ENCODE measurements at regions not wholly inside any gene's neighbourhood (a gene's known extent, or its start where the extent isn't known, plus 50 kb on each side); places are given as distances from the start of the nearest gene placed in this dataset.

DNA sequence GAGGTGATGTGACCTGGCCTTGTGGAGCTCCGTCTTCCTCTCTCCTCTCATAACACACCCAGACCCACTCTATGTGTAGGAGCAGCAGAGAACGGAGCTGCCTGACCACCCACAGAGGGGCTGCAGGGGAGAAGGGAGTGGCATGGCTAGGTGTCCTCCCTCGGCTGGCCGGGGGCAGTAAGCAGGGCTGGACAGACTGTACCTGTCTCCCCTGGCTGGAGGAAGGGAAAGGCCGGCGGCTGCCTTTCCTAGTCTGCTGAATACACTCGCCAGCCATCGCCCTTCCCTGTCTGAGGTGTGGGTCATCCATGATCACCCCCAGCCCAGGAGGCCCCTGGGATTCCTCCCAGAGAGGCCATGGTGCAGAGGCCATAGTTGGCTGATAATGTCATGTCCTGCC, 187.2 kb upstream of the AJAP1 start:
- H3K4me3 ChIP-seq (ENCODE audit: low read depth, low read length): no peak overlapping the region
- no peak for DNase-seq (ENCODE audit: low read depth)
- TF ChIP-seq CTCF (IDR thresholded peaks at IDR 0.05; ENCODE audit: insufficient read depth, low read depth, low read length, missing control alignments): no peak

- TF ChIP-seq CTCF (IDR thresholded peaks at IDR 0.05; ENCODE audit: insufficient read depth, low read depth, low read length, missing control alignments): no peak
- H3K4me3 ChIP-seq (ENCODE audit: low read depth, low read length): no peak overlapping the region
- no peak for DNase-seq (ENCODE audit: low read depth)
Measured at GRCh38 chr1:4468386-4468785, 186.0 kb upstream of the AJAP1 start.

GRCh38 chr1:4468804-4469514, 185.4 kb upstream of the AJAP1 start:
- no peak overlapping the region for H3K4me3 ChIP-seq (ENCODE audit: low read depth, low read length)
- no peak for TF ChIP-seq CTCF (IDR thresholded peaks at IDR 0.05; ENCODE audit: insufficient read depth, low read depth, low read length, missing control alignments)
- no peak for DNase-seq (ENCODE audit: low read depth)

DNA sequence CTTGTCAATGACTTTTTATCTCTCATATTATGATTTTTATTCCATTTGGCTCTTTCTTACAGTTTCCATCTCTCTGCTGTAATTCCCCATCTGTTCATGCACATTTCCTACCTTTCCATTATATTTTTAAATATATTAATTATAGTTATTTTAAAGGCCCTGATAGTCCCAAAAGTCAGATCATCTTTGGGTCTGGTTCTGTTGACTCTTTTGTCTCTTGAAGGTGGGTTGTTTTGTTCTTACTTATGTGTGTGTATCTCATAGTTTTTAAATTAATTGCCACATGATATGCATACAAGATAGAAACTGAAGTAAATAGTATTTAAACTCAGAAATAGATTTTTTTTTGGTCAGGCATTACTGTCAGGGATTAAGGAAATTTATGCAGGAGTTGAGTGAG, 178.0 kb upstream of the AJAP1 start:
- DNase-seq (ENCODE audit: low read depth): no peak
- H3K4me3 ChIP-seq (ENCODE audit: low read depth, low read length): no peak overlapping the region
- no peak for TF ChIP-seq CTCF (IDR thresholded peaks at IDR 0.05; ENCODE audit: insufficient read depth, low read depth, low read length, missing control alignments)

- TF ChIP-seq CTCF (IDR thresholded peaks at IDR 0.05; ENCODE audit: insufficient read depth, low read depth, low read length, missing control alignments): no peak
- no peak for DNase-seq (ENCODE audit: low read depth)
- H3K4me3 ChIP-seq (ENCODE audit: low read depth, low read length): no peak overlapping the region
Measured at GRCh38 chr1:4481451-4481850, 173.0 kb upstream of the AJAP1 start.

DNA sequence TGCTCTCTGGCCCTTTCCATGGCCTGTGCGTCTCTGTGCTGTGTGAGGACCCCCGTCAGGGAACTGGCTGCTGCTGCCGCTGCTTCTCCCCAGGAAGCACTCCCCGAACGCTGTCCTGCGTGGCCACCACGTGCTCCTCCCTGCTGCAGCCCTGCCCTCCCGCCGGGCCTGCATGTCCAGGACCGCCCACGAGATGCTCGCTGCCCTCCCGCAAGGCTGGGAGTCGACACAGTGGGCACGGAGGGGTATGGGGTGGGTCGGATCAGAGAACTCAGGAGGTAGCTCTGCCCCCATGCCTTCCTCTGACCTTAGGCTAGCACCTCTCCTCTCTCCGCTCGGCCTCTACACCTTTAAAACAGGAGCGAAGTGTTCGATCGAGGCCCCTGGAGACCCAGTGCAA, 171.9 kb upstream of the AJAP1 start:
- no peak for TF ChIP-seq CTCF (IDR thresholded peaks at IDR 0.05; ENCODE audit: insufficient read depth, low read depth, low read length, missing control alignments)
- DNase-seq (ENCODE audit: low read depth): no peak
- H3K4me3 ChIP-seq (ENCODE audit: low read depth, low read length): no peak overlapping the region

GRCh38 chr1:4483021-4483625, 171.3 kb upstream of the AJAP1 start:
- H3K4me3 ChIP-seq (ENCODE audit: low read depth, low read length): no peak overlapping the region
- no peak for DNase-seq (ENCODE audit: low read depth)
- no peak for TF ChIP-seq CTCF (IDR thresholded peaks at IDR 0.05; ENCODE audit: insufficient read depth, low read depth, low read length, missing control alignments)

All from GM12865 (cell line).